Smooth muscle cell (in vitro differentiated cells): ENCODE measurements at regions not wholly inside any gene's neighbourhood (a gene's known extent, or its start where the extent isn't known, plus 50 kb on each side); places are given as distances from the start of the nearest gene placed in this dataset.

Source experiments
- DNase-seq: peaks from one replicate; lab custom pipeline; 2025; ENCODE audit not compliant: unreplicated experiment; lab: John Stamatoyannopoulos, UW
- H2AFZ ChIP-seq: fragments of 200-600 bp; sonication (generic); 2 replicates; pipeline ENCODE4 v1.6.0; 2016; ENCODE audit warnings: antibody characterized with exemption, low read depth, mild to moderate bottlenecking
- H3F3A ChIP-seq: fragments of 200-600 bp; sonication (generic); 2 replicates; pipeline ENCODE4 v1.6.0; 2017; ENCODE audit warnings: antibody characterized with exemption, low read depth
- H3K27ac ChIP-seq: fragments of 200-600 bp; sonication (generic); 2 replicates; pipeline ENCODE4 v1.5.1; 2016; ENCODE audit warnings: low read depth, mild to moderate bottlenecking
- H3K27me3 ChIP-seq: fragments of 200-600 bp; sonication (generic); 2 replicates; pipeline ENCODE4 v1.6.1; 2016; ENCODE audit warnings: low read depth, mild to moderate bottlenecking
- H3K36me3 ChIP-seq: fragments of 200-600 bp; sonication (generic); 2 replicates; pipeline ENCODE4 v1.5.1; 2016; ENCODE audit warnings: low read depth
- H3K4me1 ChIP-seq: fragments of 200-600 bp; sonication (generic); 2 replicates; pipeline ENCODE4 v1.5.1; 2016; ENCODE audit warnings: low read depth
- H3K4me2 ChIP-seq: fragments of 200-600 bp; sonication (generic); 2 replicates; pipeline ENCODE4 v1.6.0; 2016; ENCODE audit warnings: mild to moderate bottlenecking
- H3K4me3 ChIP-seq: fragments of 200-600 bp; sonication (generic); 2 replicates; pipeline ENCODE4 v1.5.1; 2016; ENCODE audit warnings: mild to moderate bottlenecking
- H3K79me2 ChIP-seq: fragments of 200-600 bp; sonication (generic); 2 replicates; pipeline ENCODE4 v1.6.0; 2016; ENCODE audit warnings: low read depth, mild to moderate bottlenecking
- H3K9ac ChIP-seq: fragments of 200-600 bp; sonication (generic); 2 replicates; pipeline ENCODE4 v1.6.0; 2016; ENCODE audit warnings: low read depth
- H3K9me3 ChIP-seq: fragments of 200-600 bp; sonication (generic); replicated peaks from 2 replicates; pipeline ENCODE4 v1.5.1; 2016; ENCODE audit warnings: low read depth
- H4K20me1 ChIP-seq: fragments of 200-600 bp; sonication (generic); 2 replicates; pipeline ENCODE4 v1.6.0; 2016; ENCODE audit warnings: low read depth
- WGBS: methylation state at CpG from one replicate; pipeline ENCODE4 v1.1.7; 2016; ENCODE audit warnings: low lambda C conversion rate; 5-methylcytosine and 5-hydroxymethylcytosine counted together
- TF ChIP-seq, protein P1 (sequence below): fragments of 200-600 bp; sonication (generic); IDR thresholded peaks from 2 replicates; pipeline ENCODE4 v1.5.1; 2017; ENCODE audit warnings: borderline replicate concordance, mild to moderate bottlenecking, antibody characterized with exemption; ENCODE audit not compliant: insufficient read depth, poor library complexity, severe bottlenecking

DNA sequence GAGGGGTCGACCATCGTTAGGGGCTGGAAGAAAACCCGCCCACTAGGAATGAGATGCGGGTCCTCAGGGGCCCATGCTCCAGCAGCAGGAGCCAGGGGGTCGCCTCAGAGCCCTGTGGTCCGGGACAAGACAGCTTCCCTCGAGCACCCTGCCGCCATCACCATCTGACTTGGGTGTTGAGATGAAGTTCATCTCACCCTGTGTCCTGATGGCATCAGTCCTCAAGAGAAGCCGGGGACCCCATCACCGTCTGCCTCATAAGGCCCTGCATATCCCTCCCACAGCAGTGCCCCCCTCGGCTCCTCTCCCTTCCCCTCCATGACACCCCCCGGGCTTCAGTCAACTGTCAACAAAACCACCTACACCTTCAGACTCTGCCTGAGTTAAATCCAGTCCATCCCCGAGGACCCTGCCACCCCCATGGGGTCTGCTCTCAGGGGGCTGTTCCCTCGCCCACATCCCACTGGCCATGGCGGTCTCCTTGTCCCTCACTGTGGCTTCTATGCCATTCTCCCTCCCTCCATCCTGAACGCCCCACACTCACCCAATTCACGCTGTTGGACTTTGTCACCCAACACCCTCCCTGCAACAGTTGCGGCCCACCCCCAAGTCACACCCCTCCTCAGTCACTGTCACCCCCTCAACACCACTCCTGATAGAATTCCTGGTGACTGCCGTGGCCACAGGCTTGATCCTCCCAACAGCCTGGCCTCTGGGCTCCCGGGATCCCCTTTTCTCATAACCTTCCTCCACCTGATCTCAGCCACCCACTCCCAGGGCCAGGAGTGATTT, 87.7 kb upstream of the RTL6 start:
- Histone ChIP-seq H3K27me3 (peaks cover 12% of the 10 kb centered on the region), H3K27ac (no peak overlapping the region), H3K36me3 (no peaks in the 10 kb centered on the region), H3F3A (no peaks in the 10 kb centered on the region), H3K9ac (no peak overlapping the region), H4K20me1 (no peaks in the 10 kb centered on the region), H3K4me1 (peaks cover 12% of the 10 kb centered on the region), H2AFZ (no peak overlapping the region), H3K79me2 (no peaks in the 10 kb centered on the region), H3K4me2 (no peak overlapping the region), H3K9me3 (no peaks in the 10 kb centered on the region), H3K4me3 (no peak overlapping the region)
- DNase-seq, result no peak
- whole genome bisulfite sequencing, result 94% methylated on average over 20 of the region's 20 CpGs
- TF ChIP-seq, protein P1, sequence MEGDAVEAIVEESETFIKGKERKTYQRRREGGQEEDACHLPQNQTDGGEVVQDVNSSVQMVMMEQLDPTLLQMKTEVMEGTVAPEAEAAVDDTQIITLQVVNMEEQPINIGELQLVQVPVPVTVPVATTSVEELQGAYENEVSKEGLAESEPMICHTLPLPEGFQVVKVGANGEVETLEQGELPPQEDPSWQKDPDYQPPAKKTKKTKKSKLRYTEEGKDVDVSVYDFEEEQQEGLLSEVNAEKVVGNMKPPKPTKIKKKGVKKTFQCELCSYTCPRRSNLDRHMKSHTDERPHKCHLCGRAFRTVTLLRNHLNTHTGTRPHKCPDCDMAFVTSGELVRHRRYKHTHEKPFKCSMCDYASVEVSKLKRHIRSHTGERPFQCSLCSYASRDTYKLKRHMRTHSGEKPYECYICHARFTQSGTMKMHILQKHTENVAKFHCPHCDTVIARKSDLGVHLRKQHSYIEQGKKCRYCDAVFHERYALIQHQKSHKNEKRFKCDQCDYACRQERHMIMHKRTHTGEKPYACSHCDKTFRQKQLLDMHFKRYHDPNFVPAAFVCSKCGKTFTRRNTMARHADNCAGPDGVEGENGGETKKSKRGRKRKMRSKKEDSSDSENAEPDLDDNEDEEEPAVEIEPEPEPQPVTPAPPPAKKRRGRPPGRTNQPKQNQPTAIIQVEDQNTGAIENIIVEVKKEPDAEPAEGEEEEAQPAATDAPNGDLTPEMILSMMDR, result no peak

DNA sequence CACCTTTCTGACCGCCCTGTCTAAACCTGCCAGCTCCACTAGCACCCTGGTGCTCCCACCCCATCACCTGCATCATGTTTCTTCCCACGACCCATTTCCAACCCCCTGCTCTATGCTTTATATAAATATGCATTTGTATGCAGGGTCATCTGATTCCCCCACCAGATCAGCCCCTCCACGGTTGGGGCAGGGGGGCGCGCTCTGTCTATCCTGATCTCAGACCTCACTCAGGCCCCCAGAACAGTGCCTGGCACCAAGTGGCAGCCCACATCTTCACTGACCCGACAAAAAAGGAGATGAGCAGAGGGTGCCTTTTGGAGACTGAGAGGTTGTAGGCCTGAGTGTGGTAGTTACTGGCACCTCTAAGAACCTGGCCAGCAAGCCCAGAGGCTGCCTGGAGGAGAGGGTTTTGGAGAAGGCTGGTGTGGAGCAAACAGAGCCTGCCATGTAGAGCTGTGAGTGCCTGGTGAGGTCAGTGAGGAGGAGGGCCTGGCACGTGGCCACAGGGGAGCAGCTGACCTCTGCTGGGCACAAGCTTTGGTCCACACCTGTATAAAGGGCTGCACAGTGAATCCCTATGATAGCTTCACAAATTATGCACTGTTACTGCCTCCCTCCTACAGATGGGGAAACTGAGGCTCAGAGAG, 86.3 kb upstream of the RTL6 start:
- 92% methylated on average over 7 of the region's 7 CpGs for WGBS
- H3K27ac ChIP-seq, result no peak overlapping the region
- peaks cover 12% of the 10 kb centered on the region for H3K27me3 ChIP-seq

DNA sequence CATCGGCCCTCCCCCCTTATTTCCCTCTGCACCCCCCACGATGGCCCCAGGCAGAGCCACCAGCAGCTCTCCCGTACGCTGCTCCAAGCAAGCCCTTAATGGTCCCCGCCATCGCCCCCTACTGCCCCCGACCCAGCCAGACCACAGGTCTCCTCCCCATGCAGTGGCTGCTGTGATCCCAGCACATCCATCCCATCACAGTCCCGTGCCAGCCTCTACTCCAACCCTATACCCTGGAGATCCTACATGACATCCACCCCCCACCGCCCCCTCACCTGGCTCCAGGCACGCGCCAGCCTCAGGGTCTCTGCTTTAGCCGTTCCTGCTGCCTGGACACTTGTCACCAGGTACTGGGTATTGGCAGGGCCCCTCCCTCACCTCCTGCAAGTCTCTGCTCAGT, 85.8 kb upstream of the RTL6 start:
- TF ChIP-seq, protein P1, result no peak
- no peak for DNase-seq
- Histone ChIP-seq H3K27me3 (peaks cover 12% of the 10 kb centered on the region), H3K4me3 (no peak overlapping the region), H3K9ac (no peak overlapping the region), H3K9me3 (no peaks in the 10 kb centered on the region), H3K4me1 (peaks cover 12% of the 10 kb centered on the region), H3K36me3 (no peaks in the 10 kb centered on the region), H4K20me1 (no peaks in the 10 kb centered on the region), H3K27ac (no peak overlapping the region), H3F3A (no peaks in the 10 kb centered on the region), H3K79me2 (no peaks in the 10 kb centered on the region), H2AFZ (no peak overlapping the region), H3K4me2 (no peak overlapping the region)
- 72% methylated on average over 11 of the region's 12 CpGs for WGBS

More for the DNA sequence above, 86.3 kb upstream of the RTL6 start:
- H3K36me3 ChIP-seq, result no peaks in the 10 kb centered on the region
- no peaks in the 10 kb centered on the region for H3K9me3 ChIP-seq
- H3F3A ChIP-seq, result no peaks in the 10 kb centered on the region
- no peak for DNase-seq
- no peak overlapping the region for H3K4me3 ChIP-seq
- H3K4me1 ChIP-seq, result peaks cover 12% of the 10 kb centered on the region
- H3K4me2 ChIP-seq, result no peak overlapping the region
- no peaks in the 10 kb centered on the region for H3K79me2 ChIP-seq
- H2AFZ ChIP-seq, result no peak overlapping the region
- no peaks in the 10 kb centered on the region for H4K20me1 ChIP-seq
- H3K9ac ChIP-seq, result no peak overlapping the region
- TF ChIP-seq, protein P1, result no peak
